Activated CD4-positive, alpha-beta T cell treated with anti-CD3 and anti-CD28 coated beads for 1 hour (primary cell): ENCODE measurements at regions not wholly inside any gene's neighbourhood (a gene's known extent, or its start where the extent isn't known, plus 50 kb on each side); places are given as distances from the start of the nearest gene placed in this dataset.
"Not testable (repeated sequence)": the region's sequence is repeated elsewhere in the genome, so short reads cannot be mapped to it uniquely, and the experiment has no call there.

Experiments
- DNase-seq: peaks from one replicate; pipeline ENCODE4 v3.0.0-alpha.2; 2020

DNA sequence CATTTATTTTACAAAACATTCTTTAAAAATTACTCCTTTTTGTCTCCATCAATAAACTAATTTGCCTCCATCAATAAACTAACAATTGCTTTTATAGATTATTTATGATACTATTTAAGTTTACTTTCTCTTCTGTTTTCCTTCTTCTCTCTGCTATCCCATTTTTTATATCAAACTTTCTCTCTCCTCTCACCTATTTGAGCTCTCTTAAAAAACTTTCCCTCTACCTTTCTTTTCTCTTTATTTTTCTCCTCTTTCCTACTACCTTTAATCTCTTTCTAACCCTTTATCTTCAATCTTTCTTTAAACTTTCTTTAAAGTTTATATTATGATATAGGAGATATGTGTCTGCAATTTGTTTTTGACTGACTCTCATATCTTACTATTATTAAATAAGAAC is 566.4 kb downstream of the DACH1 start:
- no peak for DNase-seq

DNA sequence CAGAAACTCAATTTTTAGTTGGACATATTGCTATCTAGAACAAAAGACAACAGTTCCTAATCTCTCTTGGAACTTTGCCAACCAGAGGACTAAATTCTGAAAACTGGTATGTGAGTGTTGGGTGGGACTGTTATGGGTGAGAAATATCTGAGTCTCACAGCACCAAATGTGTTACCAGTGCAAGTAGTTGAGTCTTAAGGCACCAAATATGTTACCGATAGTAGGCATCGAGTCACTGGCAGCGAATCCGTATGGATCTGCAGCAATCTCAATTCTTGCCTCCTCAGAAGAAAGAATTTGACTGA is 575.2 kb downstream of the DACH1 start:
- DNase-seq: no peak

DNA sequence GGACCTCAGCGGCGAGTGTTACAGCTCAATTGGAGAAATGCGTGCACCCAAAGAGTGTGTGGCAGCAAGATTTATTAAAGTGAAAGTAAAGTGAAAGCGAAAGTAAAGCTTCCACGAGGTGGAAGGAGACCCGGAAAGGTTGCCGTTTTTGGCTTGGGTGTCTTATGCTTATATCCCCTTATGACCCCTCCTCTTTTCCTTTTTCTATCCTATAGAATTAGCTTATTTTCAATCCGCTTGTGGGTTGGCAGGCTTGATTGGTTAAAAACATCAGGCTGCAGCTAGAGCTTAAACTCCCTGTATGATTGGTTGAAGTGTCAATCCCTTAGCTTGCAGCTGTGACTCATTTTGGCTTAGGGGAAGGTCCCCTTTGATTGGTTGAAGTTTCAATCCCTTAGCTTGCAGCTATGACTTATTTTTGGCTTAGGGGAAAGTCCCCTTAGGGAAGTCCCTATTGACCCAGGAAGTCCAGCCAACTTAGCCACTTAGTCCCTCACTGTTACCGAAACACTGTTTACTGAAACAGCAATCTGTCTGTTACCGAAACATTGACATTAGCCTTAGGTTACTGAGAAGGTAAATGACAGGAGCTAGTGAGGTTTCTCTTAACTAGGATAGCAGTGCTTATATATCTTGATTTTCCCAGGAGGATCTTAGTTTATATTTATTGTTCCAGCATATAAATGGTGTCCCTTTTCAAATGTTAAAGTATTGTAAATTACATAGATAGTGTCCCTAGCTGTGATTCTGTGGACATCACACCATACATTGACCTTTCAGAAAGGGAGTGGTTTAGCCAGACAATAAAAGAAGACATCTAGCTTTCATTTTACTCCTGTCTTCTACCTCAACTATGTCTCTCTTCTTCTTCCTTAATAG is 575.8 kb downstream of the DACH1 start:
- peak; percentile 13 for DNase-seq

DNA sequence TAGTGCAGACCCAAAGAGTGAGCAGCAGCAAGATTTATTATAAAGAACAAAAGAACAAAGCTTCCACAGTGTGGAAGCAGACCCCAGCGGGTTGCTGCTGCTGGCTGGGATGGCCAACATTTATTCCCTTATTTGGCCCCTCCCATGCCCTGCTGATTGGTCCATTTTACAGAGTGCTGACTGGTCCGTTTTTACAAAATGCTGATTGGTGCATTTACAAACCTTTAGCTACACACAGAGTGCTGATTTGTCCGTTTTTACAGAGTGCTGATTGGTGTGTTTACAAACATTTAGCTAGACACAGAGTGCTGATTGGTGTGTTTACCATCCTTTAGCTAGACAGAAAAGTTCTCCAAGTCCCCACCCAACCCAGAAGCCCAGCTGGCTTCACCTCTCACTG is 577.0 kb downstream of the DACH1 start:
- DNase-seq: not testable (repeated sequence)

DNA sequence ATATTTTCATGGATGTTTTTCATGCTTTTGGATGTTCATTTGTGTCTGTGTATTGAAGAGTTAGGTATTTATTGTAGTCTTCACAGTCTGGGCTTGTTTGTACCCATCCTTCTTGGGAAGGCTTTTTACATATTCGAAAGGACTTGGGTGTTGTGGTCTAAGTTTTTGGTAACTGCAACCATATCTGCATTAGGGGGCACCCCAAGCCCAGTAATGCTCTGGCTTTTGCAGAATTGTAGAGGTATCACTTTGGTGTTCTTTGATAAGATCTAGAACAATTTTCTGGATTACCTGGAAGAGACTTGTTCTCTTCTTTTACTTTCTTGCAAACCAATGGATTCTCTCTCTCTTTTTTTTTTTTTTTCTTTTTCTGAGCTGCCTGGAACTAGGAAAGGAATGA is 581.3 kb downstream of the DACH1 start:
- no peak for DNase-seq

DNA sequence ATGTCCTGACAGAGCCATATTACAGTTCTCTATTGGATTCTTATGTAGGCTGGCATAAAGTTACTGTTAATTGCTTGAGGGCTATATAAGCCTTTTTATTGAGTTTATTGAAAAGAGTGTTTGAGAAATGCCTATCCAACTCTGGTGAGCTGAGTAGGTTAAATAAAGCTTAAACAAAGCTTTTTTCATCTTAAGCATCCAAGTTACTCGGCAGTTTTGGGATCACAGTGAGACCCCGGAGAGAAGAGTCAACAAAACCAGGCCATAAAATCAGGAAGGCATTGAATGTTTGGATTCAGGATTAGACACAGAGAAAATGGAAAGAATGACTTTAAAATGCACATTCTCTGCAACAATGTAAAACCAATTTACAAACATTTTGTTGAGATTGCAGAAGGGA is 588.5 kb downstream of the DACH1 start:
- DNase-seq: no peak

DNA sequence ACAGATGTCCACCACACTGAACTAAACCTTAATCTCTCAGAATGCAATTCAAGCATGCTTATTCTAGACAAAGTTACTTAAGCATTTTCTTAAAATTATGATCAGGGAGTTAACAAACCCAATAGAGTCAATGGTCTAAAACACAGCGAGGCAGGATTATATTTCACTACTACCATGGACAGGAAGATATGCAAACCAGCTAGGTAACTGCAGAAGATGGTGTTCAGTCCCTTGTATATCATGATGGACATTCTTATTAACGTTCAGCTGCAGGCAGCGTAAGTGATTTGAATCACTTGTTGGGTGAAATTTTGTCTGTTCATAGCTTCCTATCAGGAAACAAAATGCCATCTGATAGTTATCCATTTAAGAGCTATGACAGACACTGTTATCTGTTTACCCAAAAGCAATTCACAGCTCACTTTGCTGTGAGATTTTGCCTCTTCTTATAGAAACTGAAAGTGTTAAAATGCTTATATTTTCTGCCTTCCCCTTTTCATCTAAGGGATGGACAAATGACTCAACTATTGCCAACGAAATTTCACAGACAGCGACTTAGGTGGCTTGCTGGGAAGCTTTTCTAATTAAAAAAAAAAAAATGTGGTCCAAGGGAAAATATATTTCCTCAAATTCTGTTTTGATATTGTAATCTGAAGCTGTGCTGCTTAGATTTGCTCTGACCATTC is 591.9 kb downstream of the DACH1 start:
- no peak for DNase-seq

DNA sequence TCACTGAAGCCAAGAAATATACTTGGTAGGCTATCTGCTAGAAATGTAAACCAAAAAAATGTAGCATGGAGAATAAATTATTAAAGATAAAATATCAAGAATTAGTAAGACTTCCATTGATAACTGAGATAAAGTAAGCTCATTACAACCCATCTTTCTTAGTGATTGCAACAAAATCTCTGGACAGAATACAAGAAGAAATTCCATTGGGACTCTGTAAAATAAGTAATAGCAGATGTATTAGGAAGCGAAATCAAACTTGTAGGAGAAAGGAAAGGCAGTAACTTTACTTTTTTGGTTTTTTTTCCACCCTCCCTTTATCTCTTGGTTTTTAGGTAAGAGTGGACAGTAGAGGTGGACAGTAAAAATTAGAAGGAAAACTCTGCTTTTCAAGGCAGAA is 605.7 kb downstream of the DACH1 start:
- DNase-seq: no peak

DNA sequence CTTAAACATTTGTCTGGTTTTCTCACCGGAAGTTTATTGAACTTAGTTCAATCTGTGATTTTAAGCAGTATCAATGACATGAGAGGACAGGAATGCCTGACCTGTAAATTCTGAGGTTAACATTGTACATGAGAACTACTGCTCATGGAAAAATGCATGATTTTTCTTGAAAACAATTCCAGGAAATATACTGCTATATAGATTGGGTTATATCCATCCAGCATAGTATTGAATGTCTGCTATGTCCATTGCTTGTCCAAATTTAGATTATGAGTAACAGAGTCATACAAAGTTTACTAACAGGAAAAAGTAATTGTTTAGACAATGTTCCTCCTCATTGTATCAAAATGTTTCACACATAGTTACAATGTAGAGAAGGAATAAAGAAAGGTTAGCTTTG is 606.8 kb downstream of the DACH1 start:
- no peak for DNase-seq

DNA sequence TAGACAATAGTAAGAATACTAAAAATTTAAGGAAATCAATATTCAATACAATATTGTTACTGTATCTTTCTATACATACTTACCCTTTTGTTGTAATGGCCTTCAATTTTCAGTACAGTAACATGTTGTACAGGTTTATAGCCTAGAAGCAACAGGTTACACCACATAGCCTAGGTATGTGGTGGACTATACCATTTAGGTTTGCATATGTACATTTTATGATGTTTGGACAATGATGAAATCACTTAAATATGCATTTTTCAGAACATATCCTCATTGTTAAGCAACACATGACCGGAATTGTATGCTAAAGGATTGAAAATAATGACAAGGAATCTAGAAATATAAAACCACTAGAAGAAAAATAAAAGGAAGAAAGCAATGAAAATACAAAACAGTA is 611.4 kb downstream of the DACH1 start:
- no peak for DNase-seq

DNA sequence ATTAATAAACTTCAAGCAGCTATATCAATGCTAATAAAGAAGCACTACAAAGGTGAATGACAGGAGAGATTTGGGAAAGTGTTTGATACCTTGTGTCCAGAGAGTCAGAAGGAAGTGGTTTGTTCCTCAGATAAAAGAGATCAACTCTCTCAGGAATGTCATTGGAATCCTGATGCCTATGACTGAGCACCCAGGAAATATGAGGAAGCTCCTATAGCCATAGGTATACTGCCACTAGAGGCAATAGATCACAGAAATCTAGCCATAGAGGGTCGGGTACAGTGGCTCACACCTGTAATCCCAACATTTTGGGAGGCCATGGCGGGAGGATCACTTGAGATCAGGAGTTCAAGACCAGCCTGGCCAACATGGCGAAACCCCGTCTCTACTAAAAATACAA is 612.6 kb downstream of the DACH1 start:
- DNase-seq: no peak

DNA sequence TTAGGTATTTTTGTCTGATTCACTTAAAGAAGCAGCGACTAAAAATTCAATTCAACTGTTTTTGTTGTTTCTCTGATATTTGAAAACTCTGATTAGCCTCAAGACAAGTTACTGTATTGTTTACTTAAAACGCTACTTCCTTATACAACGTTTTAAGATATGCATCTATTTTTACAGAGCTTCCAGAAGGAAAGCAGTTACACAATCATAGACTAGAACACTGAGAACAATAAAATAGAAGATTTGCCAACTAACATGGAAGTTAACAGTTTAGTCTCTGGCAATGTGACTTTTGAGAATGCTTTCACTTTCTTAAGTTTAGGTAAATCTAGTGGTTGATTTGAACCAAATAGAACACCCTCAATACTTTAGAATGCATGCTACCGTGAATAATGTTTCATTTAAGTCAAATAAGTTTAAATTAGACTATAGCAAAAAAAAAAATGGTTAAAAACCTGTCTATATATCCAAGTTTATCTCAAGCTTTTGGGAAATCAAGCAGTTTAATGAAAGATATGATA is 614.8 kb downstream of the DACH1 start:
- DNase-seq: no peak

DNA sequence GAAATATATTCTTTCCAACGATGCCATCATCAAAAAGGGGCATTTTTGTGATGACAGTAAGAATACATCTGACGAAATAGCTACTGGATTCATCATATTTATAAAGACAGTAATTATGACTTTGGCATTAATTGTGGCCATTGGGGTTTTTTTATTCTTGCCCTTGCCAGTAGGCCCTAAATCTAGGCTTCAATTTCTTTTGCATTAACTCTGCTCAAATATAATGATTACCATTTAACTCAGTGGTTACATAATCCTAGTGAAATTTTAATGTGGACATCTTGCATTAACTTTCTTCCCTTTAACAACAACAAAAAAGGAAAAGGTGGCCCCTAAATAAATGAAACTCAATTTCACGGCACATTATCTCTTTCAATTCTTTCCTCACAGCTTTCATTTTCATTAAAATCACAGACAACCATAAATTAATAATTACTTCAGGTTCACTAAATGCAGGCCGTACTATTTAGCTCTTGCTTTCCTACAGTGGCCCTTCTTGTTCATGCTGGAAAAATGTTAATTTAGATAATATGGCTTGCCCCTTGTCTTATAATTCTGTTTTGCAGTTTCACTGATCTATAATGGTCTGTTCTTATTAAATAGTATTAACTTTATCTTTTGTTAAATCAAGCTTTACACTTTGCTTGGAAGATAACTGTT is 615.6 kb downstream of the DACH1 start:
- DNase-seq: no peak

DNA sequence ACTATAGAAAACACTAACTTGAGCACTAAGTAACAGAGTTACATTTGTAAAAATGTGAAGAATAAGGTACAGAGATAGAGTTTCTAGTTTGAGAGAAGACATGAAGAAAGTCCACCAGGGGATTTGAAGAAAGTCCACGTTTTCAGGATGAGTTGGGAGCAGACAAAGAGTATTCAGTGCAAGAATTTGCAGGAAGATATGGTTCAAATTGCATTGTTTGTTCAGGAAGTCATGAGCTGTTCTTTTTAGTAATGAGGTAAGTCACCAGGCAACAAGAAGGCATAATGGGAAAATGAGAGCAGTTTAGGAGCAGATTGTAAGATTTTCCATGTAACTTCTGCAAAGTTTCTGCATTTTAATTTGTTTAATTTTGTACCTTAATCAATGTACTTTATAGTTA is 618.0 kb downstream of the DACH1 start:
- no peak for DNase-seq

DNA sequence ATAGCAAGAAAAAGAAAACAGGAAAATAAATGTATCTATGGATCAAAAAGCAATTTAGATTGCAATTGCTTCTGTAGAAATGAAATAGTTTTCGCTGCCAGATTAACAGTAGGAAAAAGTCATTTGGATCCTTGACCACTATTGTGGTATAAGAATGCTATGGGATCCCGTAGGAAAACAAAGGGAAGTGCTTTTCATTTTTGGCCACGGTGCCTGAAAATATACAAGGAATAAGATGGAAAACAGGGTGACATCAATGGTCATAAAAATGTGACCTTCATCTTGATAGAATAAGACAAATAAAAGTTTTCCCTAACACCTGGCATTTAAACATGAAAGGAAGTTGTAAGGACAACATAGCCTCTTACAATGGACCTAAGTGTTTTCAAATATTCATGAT is 622.8 kb downstream of the DACH1 start:
- DNase-seq: no peak

DNA sequence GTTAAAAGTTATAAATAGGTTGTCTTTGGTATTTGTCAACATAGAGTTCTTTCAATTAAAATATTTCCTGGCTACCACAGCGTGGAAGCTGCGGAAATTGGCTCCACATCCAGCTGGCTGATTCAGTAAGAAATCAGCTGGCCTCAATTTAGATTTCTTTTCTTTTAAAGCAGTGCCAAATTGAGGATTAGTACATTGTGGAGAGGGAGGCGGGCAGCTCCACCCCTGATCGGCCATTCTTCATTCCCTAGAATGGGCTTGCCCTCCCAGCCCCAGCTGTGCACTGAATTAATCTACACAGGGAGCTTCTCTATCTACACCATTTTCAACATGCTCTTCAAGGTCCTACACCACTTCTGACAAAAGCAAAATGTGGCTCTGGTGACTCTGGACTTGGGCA is 624.8 kb downstream of the DACH1 start:
- DNase-seq: no peak

DNA sequence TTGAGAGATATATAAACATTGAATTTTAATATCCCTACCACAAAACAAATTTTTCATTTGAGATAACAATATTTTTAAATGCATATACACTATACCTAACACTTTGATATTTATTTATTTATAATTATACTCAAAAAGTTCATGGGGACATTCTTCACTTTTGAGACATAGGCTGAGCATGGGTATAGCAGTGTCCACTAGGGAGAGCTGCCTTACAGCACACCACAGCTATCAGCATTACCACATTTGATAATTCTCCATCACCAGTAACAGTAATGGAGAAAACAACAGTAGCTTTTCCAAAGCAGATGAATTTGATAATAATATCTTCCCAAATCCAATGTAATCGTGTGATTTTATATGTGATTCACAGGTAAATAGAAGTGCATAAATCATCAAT is 626.1 kb downstream of the DACH1 start:
- no peak for DNase-seq

DNA sequence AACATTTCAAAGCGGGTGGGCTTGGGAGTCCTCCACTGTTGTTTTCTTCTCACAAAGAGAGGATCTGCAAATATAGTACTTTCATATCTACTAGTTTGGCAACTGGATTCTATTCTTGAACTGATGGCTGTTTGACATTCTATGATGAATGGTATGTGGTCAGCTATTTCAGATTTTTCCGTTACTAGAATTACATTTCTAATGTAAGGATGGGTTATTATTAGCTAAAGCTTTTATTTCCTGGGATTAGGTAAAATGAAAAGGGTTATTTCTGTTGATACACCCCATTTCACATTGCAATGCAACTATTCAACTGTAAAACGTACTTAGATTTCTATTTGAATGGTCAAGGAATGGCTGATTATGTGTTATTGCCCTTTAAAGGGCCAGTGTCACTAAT is 629.7 kb downstream of the DACH1 start:
- DNase-seq: no peak

DNA sequence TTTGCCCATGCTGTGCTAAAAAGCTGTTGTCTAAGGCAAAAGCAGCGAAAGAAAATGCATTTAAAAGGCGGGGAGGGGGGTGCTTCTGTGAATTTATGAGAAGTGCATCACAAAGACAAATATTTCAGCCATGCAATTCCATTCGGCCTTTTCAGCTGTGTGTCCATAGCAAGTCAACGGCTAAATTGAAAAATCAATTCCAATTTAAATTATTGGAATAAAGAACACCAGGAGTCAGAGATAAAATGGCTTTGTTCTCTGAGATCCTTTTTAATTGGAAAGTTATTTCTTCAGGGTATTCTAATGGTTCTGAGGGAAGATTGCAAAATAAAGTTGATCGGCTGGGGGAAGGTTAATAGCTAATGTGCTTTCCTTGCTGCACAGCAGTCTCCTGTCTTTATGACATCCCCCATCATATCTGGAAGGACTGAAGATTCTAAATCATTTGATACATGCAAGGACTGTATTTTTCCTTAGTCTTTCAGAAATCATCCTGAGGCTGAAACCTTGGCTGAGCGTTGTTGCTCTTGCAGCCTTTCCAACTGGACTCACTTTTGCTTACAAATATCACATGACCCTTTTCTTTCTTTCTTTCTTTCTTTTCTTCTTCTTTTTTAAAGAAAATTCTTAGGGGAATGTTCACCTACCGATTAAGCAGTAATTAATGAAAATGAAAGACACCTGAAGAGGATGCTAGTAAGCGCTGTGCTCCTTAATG is 647.1 kb downstream of the DACH1 start:
- DNase-seq: no peak

DNA sequence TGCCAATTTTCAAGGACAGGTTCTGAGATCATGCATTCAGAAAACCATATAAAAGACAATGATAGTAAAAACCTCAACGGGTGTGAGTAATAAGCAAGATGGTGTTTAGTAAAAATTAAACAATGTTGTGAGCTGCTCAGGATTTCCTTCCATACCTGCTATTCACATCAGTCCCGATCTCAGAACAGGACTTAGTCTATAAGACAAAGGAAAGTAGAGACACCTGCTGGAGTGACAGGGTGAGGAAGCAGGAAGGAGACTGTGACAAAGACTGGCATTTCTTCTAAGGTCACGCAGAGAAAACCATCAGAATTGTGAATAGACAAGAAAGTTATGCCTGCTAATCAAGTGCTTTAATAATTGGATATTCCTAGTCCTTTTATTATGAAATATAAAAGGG is 648.0 kb downstream of the DACH1 start:
- DNase-seq: no peak

DNA sequence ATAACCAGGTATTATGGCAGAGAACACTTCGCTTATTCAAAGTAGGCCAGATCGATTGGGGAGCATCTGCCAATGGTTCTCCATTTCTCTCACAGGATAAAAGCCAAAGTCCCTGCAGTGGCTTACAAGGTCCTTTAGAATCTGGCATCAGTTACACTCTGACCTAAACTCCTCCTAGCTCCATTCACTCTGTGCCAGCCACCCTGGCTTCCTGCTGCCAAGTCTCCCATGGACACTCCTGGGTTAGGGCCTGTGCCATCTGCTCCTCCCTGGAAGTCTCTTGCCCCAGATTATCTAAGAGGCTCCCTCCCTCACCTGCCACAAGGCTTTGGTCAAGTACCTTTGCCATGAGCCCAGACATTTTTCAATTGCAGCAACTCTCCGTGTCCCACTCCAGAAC is 649.2 kb downstream of the DACH1 start:
- DNase-seq: no peak

DNA sequence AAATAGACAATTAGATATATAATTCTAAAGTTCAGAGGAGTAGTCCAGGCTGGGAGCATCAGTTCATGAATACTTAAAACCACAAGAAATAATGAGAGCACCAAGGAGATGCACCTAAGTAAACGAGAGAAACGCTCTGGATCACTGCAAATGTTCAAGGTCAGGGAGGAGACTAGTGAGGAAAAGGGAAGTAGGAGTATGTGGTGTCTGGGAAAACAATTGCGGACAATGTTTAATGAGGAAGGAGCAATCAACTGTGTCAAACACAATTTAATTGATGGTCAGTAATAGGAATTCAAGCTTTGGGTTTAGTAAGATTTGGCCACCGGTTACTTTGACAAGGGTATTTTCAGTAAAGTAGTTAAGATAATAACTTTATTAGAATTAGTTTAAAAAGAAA is 652.2 kb downstream of the DACH1 start:
- no peak for DNase-seq

DNA sequence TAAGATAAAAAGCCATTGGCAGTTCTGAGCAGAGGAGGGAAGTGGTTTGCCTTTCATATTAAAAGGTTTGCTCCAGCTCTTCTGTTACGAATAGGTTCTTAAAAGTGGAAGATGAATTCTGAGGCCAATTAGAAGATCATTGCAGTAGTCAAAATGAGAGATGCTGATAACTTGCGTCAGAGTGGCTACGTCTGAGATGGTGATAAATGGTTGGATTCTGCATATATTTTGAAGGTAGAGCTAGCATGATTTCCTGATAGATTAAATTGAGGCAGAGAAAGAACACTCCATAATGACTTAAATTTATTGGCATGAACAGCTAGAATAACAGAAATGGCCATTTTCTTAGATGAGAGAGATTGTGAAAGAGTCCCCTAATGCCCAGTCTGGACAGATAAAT is 652.6 kb downstream of the DACH1 start:
- DNase-seq: no peak
